HG02763 (cell line): ENCODE measurements at regions not wholly inside any gene's neighbourhood (a gene's known extent, or its start where the extent isn't known, plus 50 kb on each side); places are given as distances from the start of the nearest gene placed in this dataset.

ENCODE experiments used
- ATAC-seq: cut with Tn5 transposase; IDR thresholded peaks from one replicate; pipeline ENCODE4 v1.9.1; 2021; ENCODE audit warnings: mild to moderate bottlenecking, moderate library complexity; ENCODE audit not compliant: unreplicated experiment

DNA sequence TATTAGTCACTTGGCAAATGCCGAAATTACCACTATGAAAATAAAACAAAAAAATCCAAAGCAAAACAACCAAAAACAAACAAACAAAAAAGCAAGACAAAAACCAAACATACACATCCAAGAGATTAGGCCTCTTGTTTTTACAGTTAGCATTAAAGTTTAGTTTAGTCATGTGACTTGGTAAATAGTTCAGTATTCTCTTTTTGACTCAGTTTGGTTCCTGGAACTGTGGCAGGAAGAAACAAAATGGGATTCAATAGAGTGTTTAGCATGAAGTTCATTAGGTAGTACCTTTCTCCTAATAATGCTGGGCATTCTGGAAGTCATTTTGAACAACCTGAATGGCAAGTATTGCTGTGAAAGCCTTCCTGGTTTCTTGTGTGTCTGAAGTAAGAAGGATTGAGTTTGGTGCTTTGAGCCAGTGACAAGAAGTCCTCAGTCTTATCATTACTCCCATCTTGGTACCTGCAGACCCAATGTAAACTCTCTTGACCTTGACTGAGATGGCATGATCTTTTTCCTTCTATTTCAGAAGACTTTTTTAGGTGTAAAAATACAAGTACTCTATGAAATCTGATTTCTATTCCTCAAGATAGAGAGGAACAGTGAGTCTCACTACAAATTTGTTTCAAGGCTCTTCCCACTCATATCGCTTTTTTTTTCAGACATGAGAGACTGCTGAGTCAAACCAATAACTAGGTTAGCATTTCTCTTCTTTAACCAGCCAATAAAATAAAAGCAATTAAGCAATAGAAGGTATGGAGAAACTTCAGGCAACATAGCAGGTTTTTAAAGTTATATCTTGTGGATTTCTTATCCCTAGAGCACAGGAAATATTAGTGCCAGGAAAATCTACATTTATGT lies 223.6 kb upstream of the PREP start:
- ATAC-seq = no peak

DNA sequence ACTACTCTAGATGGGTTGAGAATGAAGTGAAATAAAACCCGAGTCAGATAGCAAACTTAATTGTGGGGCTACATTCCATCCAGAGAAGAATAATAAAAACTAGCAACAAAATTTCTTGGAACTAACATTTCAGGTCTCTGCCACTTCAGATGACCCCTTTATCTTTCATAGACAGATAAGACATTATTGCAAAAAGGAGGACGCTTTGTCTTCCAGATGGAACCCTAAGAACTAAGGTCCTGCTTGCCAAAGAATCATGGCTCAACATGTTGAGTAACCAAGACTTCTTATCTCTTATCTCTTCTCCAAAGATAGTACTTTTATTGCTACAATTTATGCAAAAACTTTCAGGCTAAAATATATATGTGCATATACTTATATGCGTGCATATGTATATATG lies 221.1 kb upstream of the PREP start:
- ATAC-seq = no peak

DNA sequence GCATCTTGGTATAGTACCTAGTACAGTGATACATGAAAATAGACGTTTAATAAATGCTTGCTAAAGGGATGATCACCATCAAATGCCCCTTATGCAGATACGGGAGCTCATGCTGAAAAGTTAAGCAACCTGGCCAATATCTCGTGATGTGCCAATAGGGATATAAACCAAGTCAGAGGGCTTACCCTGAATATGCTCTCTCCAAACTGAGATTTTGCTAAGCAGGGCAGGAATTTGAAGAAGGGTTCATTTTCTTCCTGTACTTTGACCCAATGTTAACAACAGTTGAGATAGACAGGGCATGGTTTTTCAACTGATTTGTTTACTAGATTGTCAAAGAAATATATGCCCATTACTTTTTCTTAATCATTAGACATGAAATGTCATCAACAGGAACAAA lies 219.3 kb upstream of the PREP start:
- no peak for ATAC-seq

DNA sequence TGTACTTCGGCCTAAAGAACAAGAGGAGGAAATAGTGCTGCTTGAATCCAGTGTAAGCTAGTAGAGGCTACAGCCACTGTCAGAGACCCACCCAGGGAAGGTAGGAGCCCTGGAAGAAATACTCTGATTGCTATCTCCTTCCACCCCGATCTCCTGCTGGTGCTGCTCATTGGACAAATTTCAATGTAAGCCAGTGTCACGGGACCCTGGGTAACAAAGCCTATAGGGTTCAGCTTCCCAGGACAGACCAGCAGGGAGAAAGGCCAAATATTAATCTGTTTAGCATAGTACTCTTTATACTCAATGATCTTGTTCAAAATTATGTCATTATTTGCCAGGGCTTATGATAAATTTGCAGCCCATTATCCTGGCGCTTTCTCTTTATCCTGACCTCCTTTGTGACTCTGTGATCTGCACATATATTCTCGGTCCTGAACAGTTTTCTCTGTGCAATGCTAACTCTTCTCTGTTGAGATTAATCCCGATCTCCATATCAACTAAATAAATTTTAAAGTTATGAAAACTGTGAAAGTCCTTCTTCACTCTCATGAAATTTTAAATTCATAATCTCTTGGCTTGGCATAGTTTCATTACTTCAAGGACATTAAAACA lies 218.8 kb upstream of the PREP start:
- ATAC-seq = no peak

DNA sequence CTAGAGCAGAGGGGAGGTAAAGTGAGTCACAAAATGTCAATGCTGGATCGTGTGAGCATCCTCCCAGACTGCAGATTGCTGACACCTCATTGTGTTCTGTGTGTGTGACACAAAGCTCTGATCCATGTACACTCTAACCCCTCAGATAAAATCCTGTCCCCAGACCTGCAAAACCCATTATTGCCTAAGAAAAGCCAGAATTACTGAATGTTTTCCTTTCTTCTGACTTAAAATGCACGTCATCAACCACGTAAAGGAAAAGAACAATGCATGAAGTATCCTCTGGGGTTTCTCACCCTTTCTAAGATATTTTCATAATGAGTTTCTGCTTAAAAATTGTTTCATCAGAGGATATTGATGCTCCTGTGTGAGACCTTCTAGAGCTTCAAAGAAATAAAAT lies 218.0 kb upstream of the PREP start:
- no peak for ATAC-seq

DNA sequence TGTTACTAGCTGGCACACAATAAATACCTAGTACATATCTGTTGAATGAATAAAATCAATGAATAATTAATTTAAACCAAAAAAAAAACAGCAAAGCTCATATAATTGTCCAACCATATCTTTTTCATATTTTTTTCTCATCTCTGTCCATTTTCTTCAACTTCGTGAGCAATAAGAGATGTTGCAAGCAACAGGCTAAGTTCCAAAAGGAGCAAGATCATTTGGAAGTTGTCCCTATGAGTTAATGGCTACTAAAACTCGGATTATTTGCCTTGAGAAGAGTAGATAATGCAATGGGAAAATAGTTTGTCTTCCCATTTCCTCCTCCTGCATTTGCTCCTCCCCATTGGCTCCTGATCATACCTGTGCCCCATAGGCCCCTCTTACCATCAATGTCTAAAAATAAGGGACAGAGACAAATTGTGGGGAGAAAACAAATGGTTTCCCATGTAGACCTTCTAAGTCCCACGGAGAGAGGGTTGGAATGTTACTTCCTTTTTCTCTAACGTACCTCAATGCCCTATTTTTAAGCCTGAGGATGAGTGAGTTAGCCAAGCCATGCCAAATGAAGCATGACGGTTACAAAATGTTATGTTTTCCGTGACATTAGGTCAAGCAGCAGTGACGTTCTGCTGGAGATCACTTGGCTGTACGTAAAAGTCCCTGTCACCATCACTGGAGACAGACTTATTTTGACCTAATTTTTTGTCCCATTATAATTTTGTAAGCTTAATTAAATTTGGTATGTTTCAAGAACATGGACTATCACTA lies 217.3 kb upstream of the PREP start:
- no peak for ATAC-seq

GRCh38 chr6:105618247-105618646 lies 215.4 kb upstream of the PREP start:
- ATAC-seq = no peak

- no peak for ATAC-seq
These were observed 213.6 kb upstream of the PREP start for GRCh38 chr6:105616521-105616920.

- no peak for ATAC-seq
These were observed 208.7 kb upstream of the PREP start for GRCh38 chr6:105611606-105612005.

GRCh38 chr6:105609375-105609991 lies 206.6 kb upstream of the PREP start:
- no peak for ATAC-seq

GRCh38 chr6:105608711-105609374 lies 206.0 kb upstream of the PREP start:
- ATAC-seq = no peak

- ATAC-seq = no peak
These were observed 205.0 kb upstream of the PREP start for GRCh38 chr6:105607636-105608621.

GRCh38 chr6:105606831-105607463 lies 204.1 kb upstream of the PREP start:
- no peak for ATAC-seq

DNA sequence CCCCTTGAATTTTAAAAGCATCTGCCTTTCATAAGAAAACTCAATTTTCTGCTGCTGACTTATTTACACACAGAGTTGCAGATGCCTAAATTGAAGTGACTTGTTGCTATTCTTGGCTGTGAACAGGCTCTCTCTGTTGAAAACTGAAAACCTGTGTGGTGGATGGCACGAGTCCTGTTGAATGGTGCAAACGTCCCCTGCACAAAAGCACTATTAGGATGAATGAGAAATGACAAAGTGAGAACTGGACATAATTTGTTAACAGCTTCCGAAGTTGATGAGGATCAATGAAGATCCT lies 201.7 kb upstream of the PREP start:
- ATAC-seq = no peak

DNA sequence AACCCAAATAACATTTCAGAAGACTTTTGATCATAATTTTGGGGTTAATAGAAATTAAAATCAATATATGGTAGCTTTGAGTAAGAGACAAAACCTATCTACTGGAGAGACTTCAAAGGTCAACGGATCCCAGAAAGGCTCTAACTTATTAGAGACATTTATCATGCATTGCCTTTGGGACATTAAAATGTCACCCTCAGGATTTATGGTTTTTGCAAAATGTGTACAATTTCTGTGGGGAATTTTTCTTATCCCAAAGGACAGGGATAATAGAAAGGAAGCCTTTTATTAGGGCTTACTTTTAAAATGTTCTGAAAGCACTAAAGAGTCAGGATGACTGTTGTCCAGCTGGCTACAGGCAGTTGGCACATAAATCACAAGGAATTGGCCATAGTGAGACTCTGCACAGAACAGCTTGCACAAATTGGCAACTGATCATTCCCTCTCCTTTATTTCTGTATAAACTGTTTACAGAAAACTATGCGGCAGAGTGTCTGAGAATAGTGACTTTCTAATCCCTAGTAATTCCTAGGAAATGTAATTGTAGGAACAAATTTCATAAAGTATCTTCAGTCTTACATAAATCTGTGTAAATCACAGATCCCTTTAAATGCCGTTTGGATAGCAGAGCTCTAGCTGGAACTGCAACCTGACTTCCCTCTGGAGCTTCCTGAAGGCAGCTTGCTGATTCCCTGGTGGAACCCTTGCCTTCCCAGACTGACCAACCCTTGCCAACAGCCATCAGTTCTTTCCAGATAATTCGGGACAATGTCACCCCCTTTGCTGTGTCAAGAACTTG lies 201.1 kb upstream of the PREP start:
- ATAC-seq = no peak

GRCh38 chr6:105601541-105602236 lies 198.8 kb upstream of the PREP start:
- ATAC-seq = peak; percentile 84

DNA sequence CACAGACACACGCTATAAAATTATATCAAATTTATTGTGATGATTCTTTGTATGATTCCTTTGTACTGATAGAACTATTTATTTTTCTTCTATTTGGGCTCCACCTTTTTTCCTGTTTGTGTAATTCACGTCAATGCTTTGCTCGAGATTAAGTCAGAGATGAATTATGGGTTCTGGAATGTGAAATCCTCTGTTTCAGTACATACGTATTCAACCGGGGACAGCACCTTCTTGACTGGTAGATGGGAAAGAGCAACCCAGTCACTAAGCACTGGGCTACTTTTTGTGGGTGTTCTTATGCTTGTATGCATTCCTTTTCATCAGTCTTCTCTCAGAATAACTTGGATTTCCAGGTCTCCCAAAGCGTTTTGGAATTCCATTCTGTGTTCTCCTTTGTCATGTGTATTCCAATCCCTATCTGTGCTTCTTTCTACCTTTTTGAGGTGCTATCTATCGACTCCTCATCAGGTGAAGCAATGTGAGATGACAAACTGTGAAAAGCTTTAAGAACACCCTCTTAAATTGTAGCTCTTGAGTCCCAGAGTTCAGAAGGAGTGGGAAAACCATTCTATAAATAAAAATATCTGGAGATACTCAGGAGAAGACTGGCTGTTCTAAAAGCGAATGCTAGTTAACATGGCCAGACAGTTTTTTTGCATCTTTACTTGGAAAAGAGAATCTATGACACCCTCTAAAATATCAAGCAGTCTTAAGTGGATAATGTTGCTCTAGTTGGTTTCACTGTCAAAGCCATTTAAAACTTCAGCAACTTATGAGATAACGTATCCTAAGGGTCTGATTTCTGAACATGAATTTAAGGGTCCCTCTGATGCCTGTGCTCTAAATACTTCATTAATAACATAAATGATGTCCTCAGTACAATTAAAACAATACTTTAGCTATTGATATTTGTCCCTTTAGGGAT lies 197.7 kb upstream of the PREP start:
- ATAC-seq = no peak
